Left colon (tissue), 2 donors: ENCODE measurements at regions not wholly inside any gene's neighbourhood (a gene's known extent, or its start where the extent isn't known, plus 50 kb on each side); places are given as distances from the start of the nearest gene placed in this dataset.

ENCODE experiments used
- ATAC-seq: fragments of 200-7000 bp; cut with Tn5 transposase; one replicate; pipeline ENCODE4 v1.9.1; 2020; ENCODE audit warnings: mild to moderate bottlenecking, moderate library complexity
- DNase-seq, 2 donors: peaks; one replicate each; pipeline ENCODE4 v3.0.0-alpha.2; 2020
- intact Hi-C, 2 donors: fragments of 100-400 bp; cut with DNase I in 1 of 2; cut with micrococcal nuclease in 1 of 2; formaldehyde crosslinking; loops; one replicate each; pipeline versions ENCODE4 v1.11.2 to v1.14.0; 2022; cut with DNase I, micrococcal nuclease
- donor health status: DM: no; HTN: no; CAD: no.
- donor health status: DM: yes; HTN: yes; CAD: no.

- no peak for ATAC-seq
- no peak for DNase-seq
- intact Hi-C loops, result no loop called here
These were observed 365.6 kb upstream of the TMPO start for GRCh38 chr12:98149691-98150210.

GRCh38 chr12:98151105-98151590 is 364.2 kb upstream of the TMPO start:
- intact Hi-C loops, result no loop called here
- ATAC-seq, result no peak
- no peak for DNase-seq

- ATAC-seq, result no peak
- DNase-seq, result no peak
- intact Hi-C loops, result no loop called here
These were observed 363.4 kb upstream of the TMPO start for GRCh38 chr12:98151984-98152383.

- intact Hi-C loops, result no loop called here
- no peak for DNase-seq
These were observed 360.5 kb upstream of the TMPO start for GRCh38 chr12:98154850-98155249.

GRCh38 chr12:98156697-98157096 is 358.7 kb upstream of the TMPO start:
- no peak for DNase-seq
- no peak for ATAC-seq
- intact Hi-C loops, result no loop called here

More at GRCh38 chr12:98154850-98155249, 360.5 kb upstream of the TMPO start:
- ATAC-seq, result no peak

- intact Hi-C loops, result no loop called here
- no peak for ATAC-seq
- no peak for DNase-seq
These were observed 352.3 kb upstream of the TMPO start for GRCh38 chr12:98162906-98163678.

- DNase-seq, result no peak
- intact Hi-C loops, result no loop called here
- no peak for ATAC-seq
These were observed 343.1 kb upstream of the TMPO start for GRCh38 chr12:98172304-98172703.

- ATAC-seq (no peak), DNase-seq (no peak)
- intact Hi-C loops, result no loop called here
These were observed 342.6 kb upstream of the TMPO start for GRCh38 chr12:98172801-98173200.

GRCh38 chr12:98173773-98174427 is 341.5 kb upstream of the TMPO start:
- intact Hi-C loops, result no loop called here
- ATAC-seq (no peak), DNase-seq (no peak)

- ATAC-seq (no peak), DNase-seq (no peak)
- intact Hi-C loops, result no loop called here
These were observed 341.0 kb upstream of the TMPO start for GRCh38 chr12:98174428-98174809.

- ATAC-seq (no peak), DNase-seq (no peak)
- intact Hi-C loops, result no loop called here
These were observed 337.3 kb upstream of the TMPO start for GRCh38 chr12:98178126-98178525.

- no peak for DNase-seq
- no peak for ATAC-seq
- intact Hi-C loops, result no loop called here
These were observed 336.2 kb upstream of the TMPO start for GRCh38 chr12:98179151-98179550.

- ATAC-seq (no peak), DNase-seq (no peak)
- intact Hi-C loops, result no loop called here
These were observed 334.8 kb upstream of the TMPO start for GRCh38 chr12:98180603-98181002.

- no peak for ATAC-seq
- intact Hi-C loops, result no loop called here
- DNase-seq, result no peak
These were observed 332.6 kb upstream of the TMPO start for GRCh38 chr12:98182821-98183220.

GRCh38 chr12:98185606-98186005 is 329.8 kb upstream of the TMPO start:
- no peak for DNase-seq
- no peak for ATAC-seq
- intact Hi-C loops, result no loop called here

GRCh38 chr12:98188650-98189077 is 326.7 kb upstream of the TMPO start:
- intact Hi-C loops, result no loop called here
- no peak for ATAC-seq
- DNase-seq, result no peak

- intact Hi-C loops, result no loop called here
- ATAC-seq (no peak), DNase-seq (no peak)
These were observed 320.8 kb upstream of the TMPO start for GRCh38 chr12:98194591-98194990.

- DNase-seq (no peak), ATAC-seq (no peak)
- intact Hi-C loops, result no loop called here
These were observed 317.0 kb upstream of the TMPO start for GRCh38 chr12:98198261-98198982.

GRCh38 chr12:98208816-98209215 is 306.6 kb upstream of the TMPO start:
- no peak for DNase-seq
- no peak for ATAC-seq
- intact Hi-C loops, result no loop called here
